Heart right ventricle (tissue), 16 donors: ENCODE measurements at regions not wholly inside any gene's neighbourhood (a gene's known extent, or its start where the extent isn't known, plus 50 kb on each side); places are given as distances from the start of the nearest gene placed in this dataset.

Experiments used
- ATAC-seq, 8 donors: fragments of 200-7000 bp; cut with Tn5 transposase; one replicate each; pipeline ENCODE4 v1.9.1; 2020; ENCODE audit warnings: mild to moderate bottlenecking in 8 of 8, moderate library complexity in 8 of 8, moderate number of reproducible peaks in 1 of 8
- DNase-seq, 2 donors: peaks; one replicate each; pipeline ENCODE4 v3.0.0-alpha.2; 2020
- H3K27ac ChIP-seq, 10 donors: fragments of 200-600 bp; sonication (generic) in 2 of 10; one replicate each; pipeline versions ENCODE4 v1.5.0 to v1.8.0; 2020 to 2022; ENCODE audit warnings: mild to moderate bottlenecking in 3 of 10
- H3K27me3 ChIP-seq, 7 donors: fragments of 200-600 bp; one replicate each; pipeline ENCODE4 v1.8.0; 2021 to 2022; ENCODE audit warnings: mild to moderate bottlenecking in 2 of 7
- H3K36me3 ChIP-seq, 9 donors: fragments of 200-600 bp; sonication (generic) in 1 of 9; one replicate each; pipeline versions ENCODE4 v1.5.0 to v1.8.0; 2020 to 2022; ENCODE audit warnings: mild to moderate bottlenecking in 2 of 9
- H3K4me1 ChIP-seq, 9 donors: fragments of 200-600 bp; sonication (generic) in 1 of 9; one replicate each; pipeline versions ENCODE4 v1.5.0 to v1.8.0; 2020 to 2022; ENCODE audit warnings: mild to moderate bottlenecking in 4 of 9
- H3K4me3 ChIP-seq, 10 donors: fragments of 200-600 bp; sonication (generic) in 2 of 10; one replicate each; pipeline versions ENCODE4 v1.5.0 to v1.8.0; 2020 to 2022; ENCODE audit warnings: mild to moderate bottlenecking in 7 of 10, moderate library complexity in 2 of 10
- H3K9me3 ChIP-seq, 11 donors: fragments of 200-600 bp in 10 of 11; sonication (generic) in 2 of 11; one replicate each; pipeline versions ENCODE4 v1.5.0 to v1.8.0; 2013 to 2022; ENCODE audit warnings: mild to moderate bottlenecking in 2 of 11, control low read depth in 1 of 11, moderate library complexity in 1 of 11
- CTCF ChIP-seq, 9 donors: fragments of 200-600 bp; sonication (generic) in 2 of 9; IDR thresholded peaks; one replicate each; pipeline versions ENCODE4 v1.5.0 to v1.8.0; 2021 to 2022; ENCODE audit warnings: antibody characterized with exemption in 9 of 9, mild to moderate bottlenecking in 5 of 9, moderate library complexity in 1 of 9
- WGBS, 2 donors: extraction: QIAGEN DNeasy Blood & Tissue Kit; methylation state at CpG; one replicate each; pipeline ENCODE4 v1.1.7; 2013; ENCODE audit warnings: inconsistent platforms in 1 of 2; 5-methylcytosine and 5-hydroxymethylcytosine counted together
- intact Hi-C, 10 donors: fragments of 100-400 bp; cut with DNase I; formaldehyde crosslinking; loops; one replicate each; pipeline versions ENCODE4 v1.11.1 to v1.14.2; 2022
- donor health status: Arrhythmogenic right ventricular cardiomyopathy.
- donor health status: ischemic (EF 13 %, LVEDD 7.1; RV severe dilation, severe dysfunction).
- donor health status: healthy with polysubstance abuse.
- donor health status: DM: no; HTN: yes; CAD: no.
- donor health status: DM: no; HTN: no; CAD: no.
- donor health status: ischemic (EF 25% LVEDD 6.9; RV normal size, moderate dysfunction).
- donor health status: ischemic (EF 25% LVEDD 5.7; RV mildly dilated, moderate dysfunction).
- donor health status: healthy.
- donor health status: DM: yes; HTN: yes; CAD: no.
- donor health status: Ischemic cardiomyopathy.
- donor health status: ischemic (EF 35%, LVEDD 5.7; RV mildly dilated, moderate dysfunction).
- donor health status: nonischemic (EF 11% LVEDD 7.7; RV severe dilation, severe dysfunction).
- donor health status: DM: yes; HTN: yes; CAD: no.
- donor health status: PGD.
- donor health status: ischemic (EF 29% LVEDD 5.4; RV normal size, mild dysfunction).
- donor health status: nonischemic (EF 23%, LVEDD 6.1; RV moderate dilation, normal function).

GRCh38 chr6:102902471-102902870 lies 1509.0 kb downstream of the GRIK2 start:
- 34 to 41% methylated on average over 1 of the region's 1 CpG for WGBS, 2 donors
- no peak for ATAC-seq
- H3K9me3 ChIP-seq = peaks cover 0 to 4% (median 0%) of the 10 kb centered on the region in 11 donors
- no peaks in the 10 kb centered on the region for H3K27me3 ChIP-seq
- no peak overlapping the region for H3K27ac ChIP-seq
- H3K36me3 ChIP-seq = no peaks in the 10 kb centered on the region
- H3K4me1 ChIP-seq = no peaks in the 10 kb centered on the region
- TF ChIP-seq CTCF (IDR thresholded peaks at IDR 0.05) = no peak
- no peak for DNase-seq
- intact Hi-C loops = no loop called here
- no peak overlapping the region for H3K4me3 ChIP-seq

GRCh38 chr6:102895683-102896082 lies 1502.2 kb downstream of the GRIK2 start:
- DNase-seq (no peak), ATAC-seq (no peak)
- intact Hi-C loops = no loop called here
- Histone ChIP-seq H3K27me3 (no peaks in the 10 kb centered on the region), H3K36me3 (no peaks in the 10 kb centered on the region), H3K4me1 (no peaks in the 10 kb centered on the region), H3K4me3 (no peak overlapping the region), H3K27ac (no peak overlapping the region), H3K9me3 (peaks cover 0 to 4% (median 0%) of the 10 kb centered on the region in 11 donors)
- TF ChIP-seq CTCF (IDR thresholded peaks at IDR 0.05) = no peak
- 56 to 70% methylated on average over 4 of the region's 4 CpGs for WGBS, 2 donors

GRCh38 chr6:102885165-102885564 lies 1491.7 kb downstream of the GRIK2 start:
- no peak for TF ChIP-seq CTCF (IDR thresholded peaks at IDR 0.05)
- ATAC-seq (no peak), DNase-seq (no peak)
- no peaks in the 10 kb centered on the region for H3K9me3 ChIP-seq
- H3K4me3 ChIP-seq = no peak overlapping the region
- no peaks in the 10 kb centered on the region for H3K36me3 ChIP-seq
- intact Hi-C loops = no loop called here
- WGBS, 2 donors = 61 to 64% methylated on average over 2 of the region's 2 CpGs
- no peaks in the 10 kb centered on the region for H3K4me1 ChIP-seq
- H3K27ac ChIP-seq = no peak overlapping the region
- no peaks in the 10 kb centered on the region for H3K27me3 ChIP-seq

GRCh38 chr6:102853249-102853955 lies 1459.9 kb downstream of the GRIK2 start:
- Histone ChIP-seq H3K4me1 (no peaks in the 10 kb centered on the region), H3K9me3 (no peaks in the 10 kb centered on the region), H3K27me3 (no peaks in the 10 kb centered on the region), H3K36me3 (no peaks in the 10 kb centered on the region), H3K27ac (no peak overlapping the region), H3K4me3 (no peak overlapping the region)
- TF ChIP-seq CTCF (IDR thresholded peaks at IDR 0.05) = no peak
- DNase-seq = no peak
- intact Hi-C loops = no loop called here
- WGBS, 2 donors = 53 to 61% methylated on average over 2 of the region's 2 CpGs
- ATAC-seq = no peak
